GM15510 (cell line): ENCODE measurements at regions not wholly inside any gene's neighbourhood (a gene's known extent, or its start where the extent isn't known, plus 50 kb on each side); places are given as distances from the start of the nearest gene placed in this dataset.

Experiments used
- POLR2A ChIP-seq: IDR thresholded peaks from 3 replicates; pipeline ENCODE4 v1.6.1; 2011; ENCODE audit warnings: borderline replicate concordance; ENCODE audit not compliant: insufficient read length; ENCODE audit errors: extremely low read depth

- no peak for TF ChIP-seq POLR2A
Measured at GRCh38 chr13:22925881-22926747, 254.7 kb upstream of the SGCG start.

DNA sequence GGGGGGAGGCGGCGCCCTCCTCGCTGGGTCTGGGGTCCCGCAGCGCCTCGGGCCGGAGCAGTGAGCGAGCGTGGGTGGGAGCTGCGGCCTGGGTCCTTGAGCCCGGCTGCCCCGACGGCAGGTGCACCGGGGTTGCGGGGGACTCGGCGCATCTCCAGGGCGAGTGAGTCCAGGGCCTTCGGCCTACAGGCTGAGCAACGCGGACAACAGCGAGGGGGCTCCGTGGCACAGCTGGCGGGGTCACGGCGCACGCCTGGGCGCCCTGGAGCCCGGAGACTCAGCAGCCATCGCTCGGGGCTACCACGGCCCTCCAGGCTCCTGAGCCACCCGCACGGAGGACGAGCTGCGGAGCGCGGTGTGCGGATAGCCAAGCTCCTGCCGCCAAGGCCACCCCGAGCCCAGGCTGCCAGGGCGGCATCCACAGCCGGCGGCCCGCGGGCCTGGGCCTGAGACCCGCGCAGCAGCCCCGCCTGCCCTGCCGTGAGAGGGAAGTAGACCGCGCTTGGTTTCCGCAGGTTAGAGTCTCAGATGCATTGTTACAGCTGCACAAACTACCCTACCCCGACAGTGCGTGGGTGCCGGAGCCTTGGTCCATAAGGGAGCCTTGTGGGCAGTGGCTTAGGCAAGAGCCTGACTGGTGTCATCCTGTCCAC is 253.9 kb upstream of the SGCG start:
- TF ChIP-seq POLR2A, result no peak

GRCh38 chr13:22929381-22930126 is 251.2 kb upstream of the SGCG start:
- TF ChIP-seq POLR2A, result no peak

DNA sequence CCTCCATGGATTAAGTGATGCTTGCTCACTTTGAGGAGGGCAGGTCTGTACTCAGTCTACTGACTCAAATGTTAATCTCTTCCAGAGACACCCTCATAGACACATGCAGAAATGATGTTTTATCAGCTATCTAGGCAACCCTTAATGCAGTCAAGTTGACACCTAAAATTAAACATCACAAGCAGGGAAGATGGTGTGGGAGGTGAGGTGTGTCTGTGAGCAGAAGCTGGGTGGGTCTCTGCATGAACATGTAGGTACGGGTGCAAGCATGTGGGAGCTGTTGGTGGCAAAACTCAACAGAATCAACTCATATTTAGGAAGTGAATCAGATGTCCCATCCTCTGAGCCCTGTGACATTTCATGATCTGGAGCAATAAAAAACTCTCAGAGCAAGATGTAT is 249.2 kb upstream of the SGCG start:
- no peak for TF ChIP-seq POLR2A

DNA sequence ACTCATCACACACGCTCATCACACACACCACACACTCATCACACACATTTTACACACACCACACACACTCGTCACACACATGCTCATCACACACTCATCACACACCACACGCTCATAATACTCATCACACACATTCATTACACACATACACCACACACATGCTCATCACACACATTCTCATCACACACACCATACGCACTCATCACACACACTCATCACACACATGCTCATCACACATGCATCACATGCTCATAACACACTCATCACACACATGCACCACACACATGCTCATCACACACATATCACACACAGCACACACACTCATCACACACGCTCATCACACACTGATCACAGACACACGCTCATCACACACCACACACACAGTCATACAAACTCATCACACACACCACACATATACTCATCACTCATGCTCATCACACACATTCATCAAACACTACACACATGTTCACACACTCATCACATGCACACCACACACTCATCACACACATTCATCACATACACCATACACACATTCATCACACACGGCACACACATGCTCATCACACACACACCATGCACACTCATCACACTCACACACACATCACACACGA is 247.1 kb upstream of the SGCG start:
- no peak for TF ChIP-seq POLR2A

- no peak for TF ChIP-seq POLR2A
Measured at GRCh38 chr13:22934744-22935523, 245.8 kb upstream of the SGCG start.

DNA sequence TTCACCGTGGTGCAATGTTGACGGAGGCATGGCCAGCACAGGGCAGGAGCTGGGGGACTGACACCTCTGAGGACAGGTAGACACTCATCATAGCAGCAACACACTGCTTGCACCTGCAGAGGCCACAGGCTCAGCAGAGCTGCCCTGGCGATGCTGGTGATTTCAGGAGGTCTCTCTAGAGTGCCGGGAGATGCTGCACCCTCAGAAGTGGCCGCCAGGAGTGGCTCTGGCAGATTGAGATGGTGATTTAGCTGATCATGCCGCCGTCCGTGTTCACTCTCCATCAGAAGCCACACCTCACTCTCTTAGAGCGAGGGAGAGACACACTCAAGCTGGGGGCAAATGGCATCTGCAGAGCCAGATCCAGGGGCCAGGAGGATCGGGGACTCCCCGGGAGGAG is 244.6 kb upstream of the SGCG start:
- no peak for TF ChIP-seq POLR2A

DNA sequence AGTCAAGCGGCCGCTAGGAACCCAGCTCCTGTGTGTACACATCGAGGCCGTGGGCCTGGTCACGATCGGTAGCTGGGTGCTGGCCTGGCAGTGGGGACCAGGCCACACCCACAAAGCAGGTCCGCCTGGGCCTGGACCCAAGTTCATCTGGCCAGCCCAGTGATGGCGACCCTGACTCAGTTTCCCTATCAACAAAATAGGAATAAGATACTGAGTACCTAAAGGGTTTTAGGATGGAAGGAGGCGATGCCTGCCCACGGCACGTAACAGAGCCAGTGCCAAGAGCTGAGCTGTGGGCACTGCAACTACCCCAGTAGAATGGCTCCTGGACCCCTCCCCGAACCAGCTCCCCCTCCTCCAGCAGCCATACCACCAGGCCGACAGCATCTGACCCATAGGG is 243.5 kb upstream of the SGCG start:
- no peak for TF ChIP-seq POLR2A

- no peak for TF ChIP-seq POLR2A
Measured at GRCh38 chr13:22937953-22938352, 242.8 kb upstream of the SGCG start.

DNA sequence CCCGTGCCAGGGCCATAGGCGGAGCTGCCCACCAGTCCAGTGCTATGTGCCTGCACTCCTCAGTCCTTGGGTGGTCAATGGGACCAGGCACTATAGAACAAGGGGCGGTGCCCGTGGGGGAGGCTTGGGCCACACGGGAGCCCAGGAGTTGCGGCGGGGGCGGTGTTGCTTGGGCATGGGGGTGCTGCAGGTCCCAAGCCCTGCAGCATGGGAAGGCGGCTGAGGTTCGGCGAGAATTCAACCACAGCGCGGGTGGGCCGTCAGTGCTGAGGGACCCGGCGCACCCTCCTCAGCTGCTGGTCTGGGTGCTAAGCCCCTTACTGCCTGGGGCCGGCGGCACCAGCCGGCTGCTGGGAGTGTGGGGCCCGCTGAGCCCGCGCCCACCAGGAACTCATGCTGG is 242.2 kb upstream of the SGCG start:
- no peak for TF ChIP-seq POLR2A

DNA sequence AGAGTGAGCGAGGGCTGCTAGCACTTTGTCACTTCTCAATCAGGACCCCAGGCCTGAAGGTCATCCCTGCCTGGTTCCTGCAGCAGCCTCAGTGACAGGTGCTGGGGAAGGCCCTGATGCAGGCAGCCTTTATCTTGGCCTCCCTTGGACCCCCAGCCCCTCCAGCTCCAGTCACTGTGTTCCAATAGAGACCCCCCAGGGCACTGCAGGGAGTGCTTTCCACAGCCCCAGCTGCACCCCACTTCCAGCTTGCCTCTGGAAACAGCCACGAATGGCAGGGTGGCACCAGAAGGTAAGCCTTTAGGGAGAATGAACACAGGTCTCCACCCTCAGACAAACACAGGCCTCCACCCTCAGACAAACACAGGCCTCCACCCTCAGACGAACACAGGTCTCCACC is 241.6 kb upstream of the SGCG start:
- no peak for TF ChIP-seq POLR2A

DNA sequence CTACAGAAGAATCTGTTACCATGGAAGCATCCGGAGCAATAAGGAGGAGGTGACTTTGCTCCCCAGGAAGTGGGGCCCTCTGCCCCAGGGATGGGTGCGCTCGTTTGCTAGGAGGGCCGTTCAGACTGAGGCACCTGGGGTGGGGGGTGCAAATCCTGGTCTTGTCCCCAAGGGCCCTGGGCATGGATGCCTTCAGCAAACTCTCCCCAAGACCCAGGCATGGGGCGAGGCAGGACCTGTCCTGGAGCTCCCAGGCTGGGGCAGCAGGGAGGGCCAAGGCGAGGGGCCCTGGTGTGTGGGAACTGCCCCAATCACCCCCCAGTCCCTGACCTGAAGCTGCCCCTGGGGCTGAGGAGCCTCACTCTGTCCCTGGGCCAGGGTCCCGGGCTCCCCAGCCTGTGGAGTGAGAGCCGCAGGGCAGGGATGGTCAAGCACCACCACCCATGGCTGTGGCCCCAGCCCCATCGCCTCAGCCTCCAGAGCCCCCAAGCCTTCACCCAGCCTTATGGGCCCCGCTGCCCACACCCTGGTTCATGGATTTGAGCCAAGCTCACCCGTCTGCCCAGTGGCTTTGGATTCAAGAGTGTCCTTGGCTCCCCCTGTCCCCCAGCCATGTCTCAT is 240.6 kb upstream of the SGCG start:
- no peak for TF ChIP-seq POLR2A

GRCh38 chr13:22940736-22941135 is 240.0 kb upstream of the SGCG start:
- no peak for TF ChIP-seq POLR2A

DNA sequence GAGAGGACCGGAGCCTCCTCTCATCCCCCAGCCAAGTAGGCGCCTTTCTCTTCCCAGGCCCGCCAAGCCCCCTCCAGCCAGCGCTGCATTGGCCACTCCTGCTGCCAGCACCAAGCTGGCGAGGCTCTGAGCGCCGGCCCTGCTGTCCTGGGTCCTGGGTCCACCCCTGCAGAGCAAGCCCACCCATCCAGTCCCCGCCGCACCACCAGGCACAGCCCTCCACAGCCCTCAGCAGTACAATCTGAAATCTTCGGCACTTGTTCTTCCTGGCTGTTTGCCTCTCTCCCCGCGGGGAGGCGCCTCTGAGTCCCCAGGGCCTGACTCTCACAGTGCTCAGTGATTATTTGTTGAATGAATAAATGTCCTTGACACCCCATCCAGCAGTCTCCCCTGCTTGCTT is 236.4 kb upstream of the SGCG start:
- no peak for TF ChIP-seq POLR2A
